ENCODE measurements at regions not wholly inside any gene's neighbourhood (a gene's known extent, or its start where the extent isn't known, plus 50 kb on each side); places are given as distances from the start of the nearest gene placed in this dataset.
"Not testable (repeated sequence)": the region's sequence is repeated elsewhere in the genome, so short reads cannot be mapped to it uniquely, and the experiment has no call there.

- Mint-ChIP-seq H3K9me3 (ENCODE audit: unreplicated experiment) (no peaks in the 10 kb centered on the region), H3K4me3 (ENCODE audit: unreplicated experiment) (no peak overlapping the region), H3K36me3 (ENCODE audit: low read depth, unreplicated experiment) (no peaks in the 10 kb centered on the region), H3K27me3 (ENCODE audit: unreplicated experiment) (no peaks in the 10 kb centered on the region), H3K4me1 (ENCODE audit: unreplicated experiment) (peaks cover 22% of the 10 kb centered on the region), H3K27ac (ENCODE audit: unreplicated experiment) (no peak overlapping the region)
- DNase-seq (ENCODE audit: low spot score): no peak
- TF ChIP-seq CTCF (IDR thresholded peaks at IDR 0.05; ENCODE audit: unreplicated experiment): no peak
These were observed 73.4 kb upstream of the MELK start for GRCh38 chr9:36499174-36499890.

GRCh38 chr9:36493564-36493963, 79.1 kb upstream of the MELK start:
- H3K9me3 Mint-ChIP-seq (ENCODE audit: unreplicated experiment); H3K27me3 Mint-ChIP-seq (ENCODE audit: unreplicated experiment); H3K36me3 Mint-ChIP-seq (ENCODE audit: low read depth, unreplicated experiment); H3K4me3 Mint-ChIP-seq (ENCODE audit: unreplicated experiment); H3K27ac Mint-ChIP-seq (ENCODE audit: unreplicated experiment); DNase-seq (ENCODE audit: low spot score): not testable (repeated sequence)
- peaks cover 16% of the 10 kb centered on the region for H3K4me1 Mint-ChIP-seq (ENCODE audit: unreplicated experiment)

- peaks cover 23% of the 10 kb centered on the region for H3K4me1 Mint-ChIP-seq (ENCODE audit: unreplicated experiment)
- TF ChIP-seq CTCF (IDR thresholded peaks at IDR 0.05; ENCODE audit: unreplicated experiment): no peak
- peaks cover 8% of the 10 kb centered on the region for H3K27me3 Mint-ChIP-seq (ENCODE audit: unreplicated experiment)
- no peak overlapping the region for H3K27ac Mint-ChIP-seq (ENCODE audit: unreplicated experiment)
- DNase-seq (ENCODE audit: low spot score): no peak
- H3K36me3 Mint-ChIP-seq (ENCODE audit: low read depth, unreplicated experiment): peaks cover 3% of the 10 kb centered on the region
- no peak overlapping the region for H3K4me3 Mint-ChIP-seq (ENCODE audit: unreplicated experiment)
- H3K9me3 Mint-ChIP-seq (ENCODE audit: unreplicated experiment): no peaks in the 10 kb centered on the region
These were observed 79.8 kb upstream of the MELK start for GRCh38 chr9:36492865-36493264.

GRCh38 chr9:36489453-36489852, 83.2 kb upstream of the MELK start:
- Mint-ChIP-seq H3K27ac (ENCODE audit: unreplicated experiment) (no peak overlapping the region), H3K36me3 (ENCODE audit: low read depth, unreplicated experiment) (peaks cover 10% of the 10 kb centered on the region), H3K4me1 (ENCODE audit: unreplicated experiment) (peaks cover 31% of the 10 kb centered on the region), H3K4me3 (ENCODE audit: unreplicated experiment) (no peak overlapping the region), H3K9me3 (ENCODE audit: unreplicated experiment) (no peaks in the 10 kb centered on the region), H3K27me3 (ENCODE audit: unreplicated experiment) (peaks cover 17% of the 10 kb centered on the region)
- DNase-seq (ENCODE audit: low spot score): no peak
- TF ChIP-seq CTCF (IDR thresholded peaks at IDR 0.05; ENCODE audit: unreplicated experiment): no peak

- no peak for DNase-seq (ENCODE audit: low spot score)
- peaks cover 37% of the 10 kb centered on the region for H3K4me1 Mint-ChIP-seq (ENCODE audit: unreplicated experiment)
- no peaks in the 10 kb centered on the region for H3K9me3 Mint-ChIP-seq (ENCODE audit: unreplicated experiment)
- H3K4me3 Mint-ChIP-seq (ENCODE audit: unreplicated experiment): peak overlapping the region; percentile 94
- peak overlapping the region; percentile 93 for H3K27ac Mint-ChIP-seq (ENCODE audit: unreplicated experiment)
- peaks cover 10% of the 10 kb centered on the region for H3K36me3 Mint-ChIP-seq (ENCODE audit: low read depth, unreplicated experiment)
- H3K27me3 Mint-ChIP-seq (ENCODE audit: unreplicated experiment): peaks cover 17% of the 10 kb centered on the region
- TF ChIP-seq CTCF (IDR thresholded peaks at IDR 0.05; ENCODE audit: unreplicated experiment): no peak
These were observed 84.3 kb upstream of the MELK start for GRCh38 chr9:36488389-36488756.

Data from endothelial cell (in vitro differentiated cells).